Sigmoid colon (tissue), 4 donors: ENCODE measurements at regions not wholly inside any gene's neighbourhood (a gene's known extent, or its start where the extent isn't known, plus 50 kb on each side); places are given as distances from the start of the nearest gene placed in this dataset.

Experiments
- POLR2A ChIP-seq, 2 donors: fragments of 450-650 bp; IDR thresholded peaks; one replicate each; pipeline ENCODE4 v1.6.1; 2016; ENCODE audit warnings: antibody characterized with exemption in 2 of 2, mild to moderate bottlenecking in 2 of 2, moderate library complexity in 2 of 2
- POLR2AphosphoS5 ChIP-seq, 4 donors: sonication (generic); formaldehyde crosslinking; IDR thresholded peaks; one replicate each; pipeline ENCODE4 v1.6.1; 2017; ENCODE audit warnings: antibody characterized with exemption in 4 of 4
- TF ChIP-seq, protein P1 (sequence below), 4 experiments: fragments of 450-650 bp in 3 of 4; fragments of 200-600 bp in 1 of 4; IDR thresholded peaks; one replicate each; pipeline ENCODE4 v1.5.1; 2016 to 2019; ENCODE audit warnings: antibody characterized with exemption in 4 of 4, mild to moderate bottlenecking in 3 of 4, moderate library complexity in 2 of 4

GRCh38 chr11:37411289-37411688 lies 813.3 kb upstream of the RAG2 start:
- TF ChIP-seq, protein P1, sequence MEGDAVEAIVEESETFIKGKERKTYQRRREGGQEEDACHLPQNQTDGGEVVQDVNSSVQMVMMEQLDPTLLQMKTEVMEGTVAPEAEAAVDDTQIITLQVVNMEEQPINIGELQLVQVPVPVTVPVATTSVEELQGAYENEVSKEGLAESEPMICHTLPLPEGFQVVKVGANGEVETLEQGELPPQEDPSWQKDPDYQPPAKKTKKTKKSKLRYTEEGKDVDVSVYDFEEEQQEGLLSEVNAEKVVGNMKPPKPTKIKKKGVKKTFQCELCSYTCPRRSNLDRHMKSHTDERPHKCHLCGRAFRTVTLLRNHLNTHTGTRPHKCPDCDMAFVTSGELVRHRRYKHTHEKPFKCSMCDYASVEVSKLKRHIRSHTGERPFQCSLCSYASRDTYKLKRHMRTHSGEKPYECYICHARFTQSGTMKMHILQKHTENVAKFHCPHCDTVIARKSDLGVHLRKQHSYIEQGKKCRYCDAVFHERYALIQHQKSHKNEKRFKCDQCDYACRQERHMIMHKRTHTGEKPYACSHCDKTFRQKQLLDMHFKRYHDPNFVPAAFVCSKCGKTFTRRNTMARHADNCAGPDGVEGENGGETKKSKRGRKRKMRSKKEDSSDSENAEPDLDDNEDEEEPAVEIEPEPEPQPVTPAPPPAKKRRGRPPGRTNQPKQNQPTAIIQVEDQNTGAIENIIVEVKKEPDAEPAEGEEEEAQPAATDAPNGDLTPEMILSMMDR (IDR thresholded peaks at IDR 0.05): no peak
- no peak for TF ChIP-seq POLR2A (IDR thresholded peaks at IDR 0.05)
- no peak for TF ChIP-seq POLR2AphosphoS5 (IDR thresholded peaks at IDR 0.05)
